ENCODE measurements at regions not wholly inside any gene's neighbourhood (a gene's known extent, or its start where the extent isn't known, plus 50 kb on each side); places are given as distances from the start of the nearest gene placed in this dataset.

DNA sequence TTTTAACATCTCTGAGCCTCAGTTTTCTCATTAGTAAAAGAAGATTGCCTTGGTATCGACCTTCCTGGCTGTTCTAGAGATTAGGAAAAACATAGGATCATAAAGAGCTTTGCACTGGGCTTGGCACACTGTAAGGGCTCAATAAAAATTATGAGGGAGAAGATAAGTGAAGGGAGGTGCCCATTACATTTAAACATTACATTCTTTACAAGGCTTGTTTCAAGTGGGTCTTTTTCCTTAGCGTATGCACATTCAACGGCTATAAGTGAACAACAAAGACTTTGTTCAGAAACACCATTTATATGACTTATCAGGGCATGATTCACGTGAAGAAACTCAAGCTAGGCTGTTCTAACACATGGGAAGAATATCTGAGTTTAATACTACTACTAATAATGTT lies 351.9 kb upstream of the NPVF start:
- no peaks in the 10 kb centered on the region for H3K27me3 ChIP-seq (ENCODE audit: insufficient read depth, low read length)
- H4K20me1 ChIP-seq (ENCODE audit: insufficient read depth, low read length) = no peaks in the 10 kb centered on the region
- H3K36me3 ChIP-seq (ENCODE audit: insufficient read depth, low read length) = no peaks in the 10 kb centered on the region
- no peak overlapping the region for H3K4me3 ChIP-seq (ENCODE audit: insufficient read depth, low read depth, low read length)
- no peak overlapping the region for H3K9ac ChIP-seq (ENCODE audit: low read length)
- TF ChIP-seq, protein P1, sequence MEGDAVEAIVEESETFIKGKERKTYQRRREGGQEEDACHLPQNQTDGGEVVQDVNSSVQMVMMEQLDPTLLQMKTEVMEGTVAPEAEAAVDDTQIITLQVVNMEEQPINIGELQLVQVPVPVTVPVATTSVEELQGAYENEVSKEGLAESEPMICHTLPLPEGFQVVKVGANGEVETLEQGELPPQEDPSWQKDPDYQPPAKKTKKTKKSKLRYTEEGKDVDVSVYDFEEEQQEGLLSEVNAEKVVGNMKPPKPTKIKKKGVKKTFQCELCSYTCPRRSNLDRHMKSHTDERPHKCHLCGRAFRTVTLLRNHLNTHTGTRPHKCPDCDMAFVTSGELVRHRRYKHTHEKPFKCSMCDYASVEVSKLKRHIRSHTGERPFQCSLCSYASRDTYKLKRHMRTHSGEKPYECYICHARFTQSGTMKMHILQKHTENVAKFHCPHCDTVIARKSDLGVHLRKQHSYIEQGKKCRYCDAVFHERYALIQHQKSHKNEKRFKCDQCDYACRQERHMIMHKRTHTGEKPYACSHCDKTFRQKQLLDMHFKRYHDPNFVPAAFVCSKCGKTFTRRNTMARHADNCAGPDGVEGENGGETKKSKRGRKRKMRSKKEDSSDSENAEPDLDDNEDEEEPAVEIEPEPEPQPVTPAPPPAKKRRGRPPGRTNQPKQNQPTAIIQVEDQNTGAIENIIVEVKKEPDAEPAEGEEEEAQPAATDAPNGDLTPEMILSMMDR (IDR thresholded peaks at IDR 0.05; ENCODE audit: insufficient read depth, low read depth, low read length) = no peak
- no peak for TF ChIP-seq EZH2 (IDR thresholded peaks at IDR 0.05; ENCODE audit: insufficient read depth, low read length)
- Mint-ChIP-seq H3K9me3 (ENCODE audit: unreplicated experiment) (no peaks in the 10 kb centered on the region), H3K4me3 (ENCODE audit: unreplicated experiment) (no peak overlapping the region), H3K27me3 (ENCODE audit: low read depth, unreplicated experiment) (peaks cover 16% of the 10 kb centered on the region), H3K36me3 (ENCODE audit: low read depth, unreplicated experiment) (no peaks in the 10 kb centered on the region), H3K4me1 (ENCODE audit: low read depth, unreplicated experiment) (peaks cover 13% of the 10 kb centered on the region), H3K27ac (ENCODE audit: unreplicated experiment) (no peak overlapping the region)
- no peak overlapping the region for H2AFZ ChIP-seq (ENCODE audit: low read depth, low read length)
- H3K9me3 ChIP-seq (ENCODE audit: insufficient read depth, low read depth, low read length) = no peaks in the 10 kb centered on the region
- H3K79me2 ChIP-seq (ENCODE audit: insufficient read depth, low read length) = no peaks in the 10 kb centered on the region
- no peak for FAIRE-seq
- H3K4me2 ChIP-seq (ENCODE audit: low read length) = no peak overlapping the region
- H3K4me1 ChIP-seq (ENCODE audit: insufficient read depth, low read length) = no peaks in the 10 kb centered on the region
- no peak for DNase-seq (ENCODE audit: low read depth)
- no peak overlapping the region for H3K27ac ChIP-seq (ENCODE audit: low read depth, low read length)

DNA sequence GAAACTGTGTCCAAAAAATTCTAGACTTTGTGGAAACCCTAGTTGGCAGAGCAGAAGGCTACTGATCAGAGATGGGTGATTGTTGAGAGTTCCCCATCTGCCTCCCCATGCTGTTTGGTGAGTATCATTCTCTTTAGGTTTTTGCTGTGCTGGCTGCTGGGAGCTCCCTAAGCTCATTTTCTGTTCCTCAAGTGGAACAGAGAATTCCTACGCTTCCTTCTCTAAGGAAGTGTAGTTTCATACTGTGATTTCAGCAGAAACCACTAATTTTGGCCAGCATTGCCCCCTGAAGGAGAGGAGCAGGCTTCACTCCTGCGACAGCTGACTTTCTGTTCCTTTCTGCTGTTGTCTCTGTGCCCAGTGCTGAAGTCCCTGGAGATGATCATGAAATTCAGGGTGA lies 355.3 kb upstream of the NPVF start:
- Mint-ChIP-seq H3K27me3 (ENCODE audit: low read depth, unreplicated experiment) (peaks cover 23% of the 10 kb centered on the region), H3K27ac (ENCODE audit: unreplicated experiment) (no peak overlapping the region), H3K9me3 (ENCODE audit: unreplicated experiment) (no peaks in the 10 kb centered on the region), H3K36me3 (ENCODE audit: low read depth, unreplicated experiment) (no peaks in the 10 kb centered on the region), H3K4me1 (ENCODE audit: low read depth, unreplicated experiment) (peaks cover 13% of the 10 kb centered on the region), H3K4me3 (ENCODE audit: unreplicated experiment) (no peak overlapping the region)
- H3K9me3 ChIP-seq (ENCODE audit: insufficient read depth, low read depth, low read length) = no peaks in the 10 kb centered on the region
- no peaks in the 10 kb centered on the region for H3K36me3 ChIP-seq (ENCODE audit: insufficient read depth, low read length)
- no peaks in the 10 kb centered on the region for H4K20me1 ChIP-seq (ENCODE audit: insufficient read depth, low read length)
- no peaks in the 10 kb centered on the region for H3K4me1 ChIP-seq (ENCODE audit: insufficient read depth, low read length)
- H3K9ac ChIP-seq (ENCODE audit: low read length) = no peak overlapping the region
- no peak overlapping the region for H3K27ac ChIP-seq (ENCODE audit: low read depth, low read length)
- H3K27me3 ChIP-seq (ENCODE audit: insufficient read depth, low read length) = no peaks in the 10 kb centered on the region
- no peak for FAIRE-seq
- TF ChIP-seq, protein P1 (IDR thresholded peaks at IDR 0.05; ENCODE audit: insufficient read depth, low read depth, low read length) = no peak
- TF ChIP-seq EZH2 (IDR thresholded peaks at IDR 0.05; ENCODE audit: insufficient read depth, low read length) = no peak
- H3K4me2 ChIP-seq (ENCODE audit: low read length) = no peak overlapping the region
- no peaks in the 10 kb centered on the region for H3K79me2 ChIP-seq (ENCODE audit: insufficient read depth, low read length)
- no peak for DNase-seq (ENCODE audit: low read depth)
- no peak overlapping the region for H2AFZ ChIP-seq (ENCODE audit: low read depth, low read length)
- no peak overlapping the region for H3K4me3 ChIP-seq (ENCODE audit: insufficient read depth, low read depth, low read length)

DNA sequence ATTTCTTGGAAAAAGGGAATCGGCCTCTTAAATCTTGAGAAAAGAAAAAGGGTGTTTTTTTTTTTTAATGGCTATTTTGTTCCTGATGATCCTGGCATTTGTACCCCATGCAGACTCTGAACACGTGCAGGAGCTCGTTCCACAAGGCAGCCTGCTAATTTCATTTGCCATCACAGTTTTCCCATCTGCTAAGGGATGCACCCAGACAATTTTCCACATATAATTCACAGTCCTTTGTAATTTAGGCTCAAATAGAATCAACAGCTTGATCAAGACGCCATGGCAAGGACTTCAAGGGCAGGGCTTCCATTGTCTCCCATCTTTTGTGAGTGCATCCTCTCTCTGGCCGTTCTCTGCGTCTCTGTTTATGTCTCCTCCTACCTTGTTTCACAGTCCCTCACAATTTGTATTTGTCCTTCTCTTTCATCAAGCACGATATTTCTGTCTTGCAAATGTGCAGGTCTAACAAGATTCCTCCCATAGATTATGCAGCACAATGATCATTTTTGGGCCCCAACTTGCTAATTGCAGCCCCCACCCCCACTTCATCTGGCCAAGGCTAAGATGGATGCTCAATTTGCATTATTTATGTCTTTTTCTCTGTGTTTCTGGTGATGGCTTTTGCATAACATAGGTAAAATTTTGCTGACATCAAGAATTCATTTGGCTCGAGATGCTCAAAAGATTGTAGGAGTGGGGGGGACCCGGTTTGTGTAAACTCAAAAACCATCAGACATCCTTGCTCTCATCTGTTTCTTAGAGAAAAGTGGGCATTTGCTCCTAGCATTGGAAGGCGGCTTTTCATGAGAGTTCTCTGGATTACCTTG lies 356.0 kb upstream of the NPVF start:
- Mint-ChIP-seq H3K27ac (ENCODE audit: unreplicated experiment) (no peak overlapping the region), H3K9me3 (ENCODE audit: unreplicated experiment) (no peaks in the 10 kb centered on the region), H3K36me3 (ENCODE audit: low read depth, unreplicated experiment) (no peaks in the 10 kb centered on the region), H3K4me3 (ENCODE audit: unreplicated experiment) (no peak overlapping the region), H3K4me1 (ENCODE audit: low read depth, unreplicated experiment) (peaks cover 8% of the 10 kb centered on the region), H3K27me3 (ENCODE audit: low read depth, unreplicated experiment) (peaks cover 28% of the 10 kb centered on the region)
- Histone ChIP-seq H3K27ac (ENCODE audit: low read depth, low read length) (no peak overlapping the region), H2AFZ (ENCODE audit: low read depth, low read length) (no peak overlapping the region), H3K9ac (ENCODE audit: low read length) (no peak overlapping the region), H3K27me3 (ENCODE audit: insufficient read depth, low read length) (no peaks in the 10 kb centered on the region), H3K4me1 (ENCODE audit: insufficient read depth, low read length) (no peaks in the 10 kb centered on the region), H4K20me1 (ENCODE audit: insufficient read depth, low read length) (no peaks in the 10 kb centered on the region), H3K36me3 (ENCODE audit: insufficient read depth, low read length) (no peaks in the 10 kb centered on the region), H3K4me3 (ENCODE audit: insufficient read depth, low read depth, low read length) (no peak overlapping the region), H3K79me2 (ENCODE audit: insufficient read depth, low read length) (no peaks in the 10 kb centered on the region), H3K9me3 (ENCODE audit: insufficient read depth, low read depth, low read length) (no peaks in the 10 kb centered on the region), H3K4me2 (ENCODE audit: low read length) (no peak overlapping the region)
- TF ChIP-seq, protein P1 (IDR thresholded peaks at IDR 0.05; ENCODE audit: insufficient read depth, low read depth, low read length) = no peak
- TF ChIP-seq EZH2 (IDR thresholded peaks at IDR 0.05; ENCODE audit: insufficient read depth, low read length) = no peak
- DNase-seq (ENCODE audit: low read depth) (no peak), FAIRE-seq (no peak)

Measured in astrocyte (in vitro differentiated cells and primary cell).